ENCODE measurements at regions not wholly inside any gene's neighbourhood (a gene's known extent, or its start where the extent isn't known, plus 50 kb on each side); places are given as distances from the start of the nearest gene placed in this dataset.

- peaks cover 0 to 11% (median 3%) of the 10 kb centered on the region in 3 donors for H3K9me3 ChIP-seq (ENCODE audit: control extremely low read depth in 1 of 3, control insufficient read depth in 2 of 3, insufficient read depth in 1 of 3, low read length in 2 of 3)
- H3K27ac Mint-ChIP-seq: no peak overlapping the region
- TF ChIP-seq CTCF (IDR thresholded peaks at IDR 0.05) (no peak), EZH2 (IDR thresholded peaks at IDR 0.05; ENCODE audit: borderline replicate concordance, insufficient read depth, low read depth, low read length, poor library complexity, severe bottlenecking) (no peak)
- ChIA-PET POLR2A (no interaction called here), CTCF (no interaction called here)
- no peaks in the 10 kb centered on the region for H4K20me1 ChIP-seq (ENCODE audit: control insufficient read depth, insufficient read depth, low read length, poor library complexity, severe bottlenecking)
- H3K4me1 Mint-ChIP-seq: no peaks in the 10 kb centered on the region
- no peaks in the 10 kb centered on the region for H3K4me1 ChIP-seq (ENCODE audit: control insufficient read depth in 2 of 2, insufficient read depth in 2 of 2, low read length in 2 of 2)
- no peaks in the 10 kb centered on the region for H3K79me2 ChIP-seq (ENCODE audit: control insufficient read depth, insufficient read depth, low read length)
- DNase-seq (no peak), ATAC-seq (ENCODE audit: low read depth) (no peak)
- H2AFZ ChIP-seq (ENCODE audit: insufficient read depth, low read depth, low read length, poor library complexity, severe bottlenecking): no peak overlapping the region
- no peaks in the 10 kb centered on the region for H3K36me3 ChIP-seq (replicated peaks in 1 of 2; ENCODE audit: control extremely low read depth in 1 of 2, control insufficient read depth in 1 of 2, extremely low read depth in 1 of 2, insufficient read depth in 2 of 2, low read length in 1 of 2)
- no peak overlapping the region for H3K4me2 ChIP-seq (replicated peaks; ENCODE audit: low read depth, low read length, poor library complexity, severe bottlenecking)
- H3K4me3 Mint-ChIP-seq: no peak overlapping the region
- no peak overlapping the region for H3K27ac ChIP-seq (ENCODE audit: low read length in 2 of 2)
- H3K9me3 Mint-ChIP-seq (ENCODE audit: insufficient read depth): peaks cover 2% of the 10 kb centered on the region
- no CpG with 5 or more reads among the region's 2 CpGs for WGBS (ENCODE audit: insufficient coverage)
- no peak overlapping the region for H3K9ac ChIP-seq (ENCODE audit: low read length)
- no peak overlapping the region for H3K4me3 ChIP-seq (ENCODE audit: control extremely low read depth in 1 of 5, extremely low read depth in 1 of 5, insufficient read depth in 1 of 5, low read depth in 2 of 5, low read length in 4 of 5)
- intact Hi-C loops (cut with micrococcal nuclease): no loop called here
- H3K27me3 Mint-ChIP-seq: peaks cover 14% of the 10 kb centered on the region
- peaks cover 0 to 4% (median 0%) of the 10 kb centered on the region in 4 experiments for H3K27me3 ChIP-seq (replicated peaks in 1 of 4; ENCODE audit: control extremely low read depth in 1 of 4, control insufficient read depth in 3 of 4, insufficient read depth in 4 of 4, low read length in 3 of 4)
These were observed 140.2 kb downstream of the MIS18A start for GRCh38 chr21:32138658-32139057.

GRCh38 chr21:32137931-32138330, 140.9 kb downstream of the MIS18A start:
- intact Hi-C loops (cut with micrococcal nuclease): no loop called here
- H3K27me3 Mint-ChIP-seq: peaks cover 16% of the 10 kb centered on the region

More at GRCh38 chr21:32137931-32138330, 140.9 kb downstream of the MIS18A start:
- no peaks in the 10 kb centered on the region for H3K36me3 ChIP-seq (replicated peaks in 1 of 2; ENCODE audit: control extremely low read depth in 1 of 2, control insufficient read depth in 1 of 2, extremely low read depth in 1 of 2, insufficient read depth in 2 of 2, low read length in 1 of 2)
- no peak overlapping the region for H3K27ac ChIP-seq (ENCODE audit: low read length in 2 of 2)
- 84% methylated on average over 9 of the region's 9 CpGs for WGBS (ENCODE audit: insufficient coverage)
- no peak overlapping the region for H3K4me3 Mint-ChIP-seq
- H3K4me1 ChIP-seq (ENCODE audit: control insufficient read depth in 2 of 2, insufficient read depth in 2 of 2, low read length in 2 of 2): no peaks in the 10 kb centered on the region
- no peak overlapping the region for H3K27ac Mint-ChIP-seq
- H3K4me3 ChIP-seq (ENCODE audit: control extremely low read depth in 1 of 5, extremely low read depth in 1 of 5, insufficient read depth in 1 of 5, low read depth in 2 of 5, low read length in 4 of 5): no peak overlapping the region
- ATAC-seq (ENCODE audit: low read depth) (no peak), DNase-seq (no peak)
- H3K9me3 ChIP-seq (ENCODE audit: control extremely low read depth in 1 of 3, control insufficient read depth in 2 of 3, insufficient read depth in 1 of 3, low read length in 2 of 3): peaks cover 0 to 11% (median 3%) of the 10 kb centered on the region in 3 donors
- TF ChIP-seq EZH2 (IDR thresholded peaks at IDR 0.05; ENCODE audit: borderline replicate concordance, insufficient read depth, low read depth, low read length, poor library complexity, severe bottlenecking) (no peak), CTCF (IDR thresholded peaks at IDR 0.05) (no peak)
- H3K4me1 Mint-ChIP-seq: no peaks in the 10 kb centered on the region
- CTCF ChIA-PET: no interaction called here
- no peak overlapping the region for H3K9ac ChIP-seq (ENCODE audit: low read length)
- peaks cover 0 to 4% (median 0%) of the 10 kb centered on the region in 4 experiments for H3K27me3 ChIP-seq (replicated peaks in 1 of 4; ENCODE audit: control extremely low read depth in 1 of 4, control insufficient read depth in 3 of 4, insufficient read depth in 4 of 4, low read length in 3 of 4)
- H2AFZ ChIP-seq (ENCODE audit: insufficient read depth, low read depth, low read length, poor library complexity, severe bottlenecking): no peak overlapping the region
- peaks cover 2% of the 10 kb centered on the region for H3K9me3 Mint-ChIP-seq (ENCODE audit: insufficient read depth)
- H4K20me1 ChIP-seq (ENCODE audit: control insufficient read depth, insufficient read depth, low read length, poor library complexity, severe bottlenecking): no peaks in the 10 kb centered on the region
- POLR2A ChIA-PET: no interaction called here
- H3K4me2 ChIP-seq (replicated peaks; ENCODE audit: low read depth, low read length, poor library complexity, severe bottlenecking): no peak overlapping the region
- no peaks in the 10 kb centered on the region for H3K79me2 ChIP-seq (ENCODE audit: control insufficient read depth, insufficient read depth, low read length)
